ENCODE measurements at regions not wholly inside any gene's neighbourhood (a gene's known extent, or its start where the extent isn't known, plus 50 kb on each side); places are given as distances from the start of the nearest gene placed in this dataset.

GRCh38 chr2:8086357-8086756 lies 595.5 kb upstream of the ID2 start:
- Histone ChIP-seq H3F3A (ENCODE audit: control insufficient read depth, insufficient read depth) (no peaks in the 10 kb centered on the region), H3K4me2 (ENCODE audit: low read length) (no peak overlapping the region), H3K9me2 (replicated peaks; ENCODE audit: control insufficient read depth, low read length) (no peaks in the 10 kb centered on the region), H3K27me3 (ENCODE audit: control insufficient read depth, low read length) (no peaks in the 10 kb centered on the region), H3K4me3 (ENCODE audit: low read length) (no peak overlapping the region), H3K9me3 (ENCODE audit: control insufficient read depth, insufficient read depth, low read length) (no peaks in the 10 kb centered on the region; the same call in 1 of the 2 replicates), H4K20me1 (ENCODE audit: control insufficient read depth, insufficient read depth, low read depth, low read length) (no peaks in the 10 kb centered on the region), H3K36me3 (ENCODE audit: control insufficient read depth, low read length) (no peaks in the 10 kb centered on the region), H3K4me1 (ENCODE audit: control insufficient read depth, low read length) (peaks cover 6% of the 10 kb centered on the region; the same call in 1 of the 2 replicates), H3K27ac (ENCODE audit: low read depth, low read length) (no peak overlapping the region), H3K79me2 (ENCODE audit: control insufficient read depth, low read length) (no peaks in the 10 kb centered on the region)
- TF ChIP-seq, protein P1, sequence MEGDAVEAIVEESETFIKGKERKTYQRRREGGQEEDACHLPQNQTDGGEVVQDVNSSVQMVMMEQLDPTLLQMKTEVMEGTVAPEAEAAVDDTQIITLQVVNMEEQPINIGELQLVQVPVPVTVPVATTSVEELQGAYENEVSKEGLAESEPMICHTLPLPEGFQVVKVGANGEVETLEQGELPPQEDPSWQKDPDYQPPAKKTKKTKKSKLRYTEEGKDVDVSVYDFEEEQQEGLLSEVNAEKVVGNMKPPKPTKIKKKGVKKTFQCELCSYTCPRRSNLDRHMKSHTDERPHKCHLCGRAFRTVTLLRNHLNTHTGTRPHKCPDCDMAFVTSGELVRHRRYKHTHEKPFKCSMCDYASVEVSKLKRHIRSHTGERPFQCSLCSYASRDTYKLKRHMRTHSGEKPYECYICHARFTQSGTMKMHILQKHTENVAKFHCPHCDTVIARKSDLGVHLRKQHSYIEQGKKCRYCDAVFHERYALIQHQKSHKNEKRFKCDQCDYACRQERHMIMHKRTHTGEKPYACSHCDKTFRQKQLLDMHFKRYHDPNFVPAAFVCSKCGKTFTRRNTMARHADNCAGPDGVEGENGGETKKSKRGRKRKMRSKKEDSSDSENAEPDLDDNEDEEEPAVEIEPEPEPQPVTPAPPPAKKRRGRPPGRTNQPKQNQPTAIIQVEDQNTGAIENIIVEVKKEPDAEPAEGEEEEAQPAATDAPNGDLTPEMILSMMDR (IDR thresholded peaks at IDR 0.05; ENCODE audit: low read depth, low read length, poor library complexity, severe bottlenecking), result no peak
- TF ChIP-seq EZH2phosphoT487 (IDR thresholded peaks at IDR 0.05; ENCODE audit: borderline replicate concordance, low read length), result no peak

DNA sequence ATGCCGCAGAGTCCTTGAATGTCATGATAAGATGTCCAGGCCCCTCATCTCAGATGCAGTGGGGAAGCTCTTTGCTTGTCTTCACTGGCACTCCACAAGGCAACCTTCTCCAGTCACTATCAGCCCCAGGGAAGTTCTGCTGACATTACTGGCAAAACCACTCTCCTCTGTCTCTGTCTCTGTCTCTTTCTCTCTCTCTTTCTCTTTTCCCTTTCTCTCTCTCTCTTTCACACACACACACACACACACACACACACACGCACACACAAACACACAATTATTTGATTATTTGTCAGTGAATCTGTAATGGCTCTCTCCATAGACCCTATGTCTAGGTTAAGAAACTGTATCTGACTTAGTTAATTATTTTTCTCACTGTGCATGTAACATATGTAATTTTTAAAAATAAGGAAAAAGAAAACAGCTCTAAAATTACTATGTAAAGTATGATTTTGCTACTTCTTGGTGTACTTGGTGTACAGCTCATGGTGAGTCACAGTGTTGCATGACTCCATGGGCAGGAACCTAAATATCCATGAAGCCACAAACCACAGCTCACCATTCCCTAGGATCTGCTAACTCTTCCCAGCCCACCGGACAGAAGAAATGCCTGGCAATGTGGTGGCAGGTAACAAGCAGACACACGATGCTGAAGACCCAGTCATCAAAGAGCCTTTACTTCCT lies 594.9 kb upstream of the ID2 start:
- Histone ChIP-seq H3K79me2 (ENCODE audit: control insufficient read depth, low read length) (no peaks in the 10 kb centered on the region), H3K27me3 (ENCODE audit: control insufficient read depth, low read length) (no peaks in the 10 kb centered on the region), H3K9me2 (replicated peaks; ENCODE audit: control insufficient read depth, low read length) (no peaks in the 10 kb centered on the region), H3F3A (ENCODE audit: control insufficient read depth, insufficient read depth) (no peaks in the 10 kb centered on the region), H3K36me3 (ENCODE audit: control insufficient read depth, low read length) (no peaks in the 10 kb centered on the region), H3K4me2 (ENCODE audit: low read length) (no peak overlapping the region), H3K27ac (ENCODE audit: low read depth, low read length) (no peak overlapping the region), H3K4me1 (ENCODE audit: control insufficient read depth, low read length) (peaks cover 6% of the 10 kb centered on the region; the same call in 1 of the 2 replicates), H3K9me3 (ENCODE audit: control insufficient read depth, insufficient read depth, low read length) (no peaks in the 10 kb centered on the region; the same call in 1 of the 2 replicates), H4K20me1 (ENCODE audit: control insufficient read depth, insufficient read depth, low read depth, low read length) (no peaks in the 10 kb centered on the region), H3K4me3 (ENCODE audit: low read length) (no peak overlapping the region)
- TF ChIP-seq EZH2phosphoT487 (IDR thresholded peaks at IDR 0.05; ENCODE audit: borderline replicate concordance, low read length), result no peak
- TF ChIP-seq, protein P1 (IDR thresholded peaks at IDR 0.05; ENCODE audit: low read depth, low read length, poor library complexity, severe bottlenecking), result no peak

DNA sequence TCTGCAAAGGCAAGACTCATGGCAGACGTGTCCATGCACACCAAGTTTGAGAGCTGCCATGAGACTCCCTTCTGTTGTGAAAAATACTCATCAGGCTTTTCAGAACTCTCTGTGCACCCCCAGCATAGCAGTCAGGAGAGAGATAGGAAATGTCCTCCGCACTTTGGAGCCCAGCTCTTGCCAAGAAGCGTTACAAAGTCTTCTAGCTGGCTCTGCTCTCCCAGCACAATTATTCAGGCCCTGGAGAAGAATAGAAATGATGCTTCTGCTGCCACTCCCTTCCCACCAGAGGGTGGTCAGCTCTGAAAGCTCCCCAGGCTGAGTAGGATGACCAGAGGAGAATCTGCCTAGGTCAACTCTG lies 594.4 kb upstream of the ID2 start:
- no peaks in the 10 kb centered on the region for H3K27me3 ChIP-seq (ENCODE audit: control insufficient read depth, low read length)
- H4K20me1 ChIP-seq (ENCODE audit: control insufficient read depth, insufficient read depth, low read depth, low read length), result no peaks in the 10 kb centered on the region
- no peak for TF ChIP-seq EZH2phosphoT487 (IDR thresholded peaks at IDR 0.05; ENCODE audit: borderline replicate concordance, low read length)
- TF ChIP-seq, protein P1 (IDR thresholded peaks at IDR 0.05; ENCODE audit: low read depth, low read length, poor library complexity, severe bottlenecking), result no peak
- no peaks in the 10 kb centered on the region for H3K36me3 ChIP-seq (ENCODE audit: control insufficient read depth, low read length)
- no peak overlapping the region for H3K27ac ChIP-seq (ENCODE audit: low read depth, low read length)
- H3K4me1 ChIP-seq (ENCODE audit: control insufficient read depth, low read length), result peaks cover 6% of the 10 kb centered on the region; the same call in 1 of the 2 replicates
- H3F3A ChIP-seq (ENCODE audit: control insufficient read depth, insufficient read depth), result no peaks in the 10 kb centered on the region
- H3K4me3 ChIP-seq (ENCODE audit: low read length), result no peak overlapping the region
- no peaks in the 10 kb centered on the region for H3K79me2 ChIP-seq (ENCODE audit: control insufficient read depth, low read length)
- no peaks in the 10 kb centered on the region; the same call in 1 of the 2 replicates for H3K9me3 ChIP-seq (ENCODE audit: control insufficient read depth, insufficient read depth, low read length)
- H3K4me2 ChIP-seq (ENCODE audit: low read length), result no peak overlapping the region
- H3K9me2 ChIP-seq (replicated peaks; ENCODE audit: control insufficient read depth, low read length), result no peaks in the 10 kb centered on the region

All from DOHH2 (cell line).